ENCODE measurements at regions not wholly inside any gene's neighbourhood (a gene's known extent, or its start where the extent isn't known, plus 50 kb on each side); places are given as distances from the start of the nearest gene placed in this dataset.

DNA sequence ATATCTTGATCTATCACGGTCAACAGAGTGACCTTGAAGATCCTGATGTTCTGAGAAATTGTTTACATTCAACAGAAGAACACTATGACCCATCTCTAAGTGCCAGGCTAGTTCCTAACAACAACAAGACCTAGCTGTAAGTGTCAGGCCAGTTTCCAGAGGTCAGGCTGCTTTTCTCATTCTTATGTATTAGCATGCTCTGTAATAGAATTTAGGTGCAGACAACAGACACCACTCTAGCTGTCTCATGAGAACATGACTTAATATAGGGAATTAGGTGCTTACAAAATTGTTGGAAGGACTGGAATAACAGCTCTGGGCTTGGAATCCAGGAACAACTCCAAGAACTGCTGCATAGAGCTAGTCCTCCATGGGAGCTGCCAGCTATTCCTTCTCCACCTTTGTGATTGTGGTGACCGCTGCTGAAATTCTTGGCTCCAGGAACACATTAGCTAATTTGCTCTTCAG, 138.7 kb downstream of the SNX18 start (continued):
- TF ChIP-seq, protein P1, sequence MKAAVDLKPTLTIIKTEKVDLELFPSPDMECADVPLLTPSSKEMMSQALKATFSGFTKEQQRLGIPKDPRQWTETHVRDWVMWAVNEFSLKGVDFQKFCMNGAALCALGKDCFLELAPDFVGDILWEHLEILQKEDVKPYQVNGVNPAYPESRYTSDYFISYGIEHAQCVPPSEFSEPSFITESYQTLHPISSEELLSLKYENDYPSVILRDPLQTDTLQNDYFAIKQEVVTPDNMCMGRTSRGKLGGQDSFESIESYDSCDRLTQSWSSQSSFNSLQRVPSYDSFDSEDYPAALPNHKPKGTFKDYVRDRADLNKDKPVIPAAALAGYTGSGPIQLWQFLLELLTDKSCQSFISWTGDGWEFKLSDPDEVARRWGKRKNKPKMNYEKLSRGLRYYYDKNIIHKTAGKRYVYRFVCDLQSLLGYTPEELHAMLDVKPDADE (IDR thresholded peaks at IDR 0.05) = no peak
- TF ChIP-seq CREB1 (CRISPR knock-in tag; IDR thresholded peaks at IDR 0.05; ENCODE audit: low read depth) (no peak), STAT1 (IDR thresholded peaks at IDR 0.05; ENCODE audit: unreplicated experiment) (no peak)

DNA sequence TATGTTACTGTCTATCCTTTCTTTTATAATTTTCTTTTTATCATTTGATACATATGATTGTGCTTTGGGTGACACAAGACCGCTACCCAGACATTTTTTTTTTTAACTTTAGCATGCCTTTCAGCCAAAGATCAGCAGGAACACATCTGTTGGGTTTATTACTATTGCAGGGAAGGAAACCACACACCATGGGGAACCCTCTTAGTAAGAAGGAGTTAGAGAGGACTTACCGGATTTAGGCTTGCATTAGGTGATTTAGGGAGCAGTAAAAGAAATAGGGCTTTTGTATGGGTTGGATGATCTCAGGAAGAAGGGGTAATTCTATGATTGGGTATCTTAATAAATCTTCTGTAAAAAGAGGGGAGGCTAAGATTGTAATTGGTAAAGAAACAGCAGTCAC, 138.2 kb downstream of the SNX18 start:
- TF ChIP-seq JUNB (IDR thresholded peaks at IDR 0.05; ENCODE audit: unreplicated experiment) (no peak), ZNF331 (CRISPR knock-in tag; IDR thresholded peaks at IDR 0.05; ENCODE audit: low read depth) (no peak)
- DNase-seq (ENCODE audit: low spot score) = no peak

DNA sequence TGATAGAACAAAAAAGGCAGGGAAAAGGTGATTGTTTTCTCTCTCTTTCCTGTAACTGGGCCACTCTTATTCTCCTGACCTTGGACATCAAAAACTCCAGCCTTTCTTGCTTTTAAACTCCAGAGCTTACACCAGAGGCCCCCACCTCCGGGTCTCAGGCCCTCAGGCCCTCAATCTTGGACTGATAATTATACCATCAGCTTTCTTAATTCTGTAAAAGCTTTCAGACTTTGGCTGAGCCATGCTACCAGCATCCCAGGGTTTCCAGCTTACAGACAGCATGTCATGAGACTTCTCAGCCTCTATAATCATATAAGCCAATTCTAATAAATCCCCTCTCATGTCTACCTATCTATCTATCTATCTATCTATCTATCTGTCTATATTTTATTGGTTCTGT, 137.7 kb downstream of the SNX18 start:
- no peak for DNase-seq (ENCODE audit: low spot score)
- H3K27me3 ChIP-seq (ENCODE audit: insufficient read depth) = no peaks in the 10 kb centered on the region
- H2AFZ ChIP-seq = no peak overlapping the region
- no peak overlapping the region for H3K4me3 Mint-ChIP-seq
- H3K27me3 Mint-ChIP-seq (ENCODE audit: insufficient read depth, low read depth, poor library complexity) = no peaks in the 10 kb centered on the region
- no peak overlapping the region for H3K27ac Mint-ChIP-seq
- no peaks in the 10 kb centered on the region for H3K36me3 Mint-ChIP-seq (ENCODE audit: low read depth)
- no peak for ATAC-seq
- no peak for TF ChIP-seq NANOG (IDR thresholded peaks at IDR 0.05; ENCODE audit: borderline replicate concordance)
- H3K4me1 ChIP-seq (ENCODE audit: insufficient read depth) = no peaks in the 10 kb centered on the region
- H4K20me1 ChIP-seq (replicated peaks; ENCODE audit: insufficient read depth) = no peaks in the 10 kb centered on the region; the same call in 1 of the 2 replicates
- H3K4me2 ChIP-seq = no peak overlapping the region
- no peaks in the 10 kb centered on the region for H3K4me1 Mint-ChIP-seq
- no peaks in the 10 kb centered on the region for H3K9me3 Mint-ChIP-seq
- H3K9me2 ChIP-seq (ENCODE audit: insufficient read depth) = 0 out of 2 replicates have a peak, but pooled peaks cover 3% of the 10 kb centered on the region
- H3K79me2 ChIP-seq (replicated peaks; ENCODE audit: insufficient read depth) = no peaks in the 10 kb centered on the region
- no peaks in the 10 kb centered on the region for H3K36me3 ChIP-seq (ENCODE audit: insufficient read depth)
- H3K27ac ChIP-seq (ENCODE audit: low read depth) = no peak overlapping the region
- H3K4me3 ChIP-seq = no peak overlapping the region
- H3F3A ChIP-seq (replicated peaks; ENCODE audit: low read depth) = no peaks in the 10 kb centered on the region

More for the DNA sequence above, 138.2 kb downstream of the SNX18 start:
- ATAC-seq = no peak
- Mint-ChIP-seq H3K27ac (no peak overlapping the region), H3K4me1 (no peaks in the 10 kb centered on the region), H3K27me3 (ENCODE audit: insufficient read depth, low read depth, poor library complexity) (no peaks in the 10 kb centered on the region), H3K4me3 (no peak overlapping the region), H3K9me3 (no peaks in the 10 kb centered on the region), H3K36me3 (ENCODE audit: low read depth) (no peaks in the 10 kb centered on the region)
- H2AFZ ChIP-seq = no peak overlapping the region
- no peaks in the 10 kb centered on the region for H3K36me3 ChIP-seq (ENCODE audit: insufficient read depth)
- no peak overlapping the region for H3K4me2 ChIP-seq
- no peaks in the 10 kb centered on the region for H3K79me2 ChIP-seq (replicated peaks; ENCODE audit: insufficient read depth)
- no peaks in the 10 kb centered on the region for H3F3A ChIP-seq (replicated peaks; ENCODE audit: low read depth)
- H3K27ac ChIP-seq (ENCODE audit: low read depth) = no peak overlapping the region
- H3K9me2 ChIP-seq (ENCODE audit: insufficient read depth) = 0 out of 2 replicates have a peak, but pooled peaks cover 3% of the 10 kb centered on the region
- no peaks in the 10 kb centered on the region for H3K27me3 ChIP-seq (ENCODE audit: insufficient read depth)
- H3K4me3 ChIP-seq = no peak overlapping the region
- H4K20me1 ChIP-seq (replicated peaks; ENCODE audit: insufficient read depth) = no peaks in the 10 kb centered on the region; the same call in 1 of the 2 replicates
- no peaks in the 10 kb centered on the region for H3K4me1 ChIP-seq (ENCODE audit: insufficient read depth)

- H3K4me2 ChIP-seq = no peak overlapping the region
- no peak overlapping the region for H3K27ac ChIP-seq (ENCODE audit: low read depth)
- no peaks in the 10 kb centered on the region for H3K4me1 ChIP-seq (ENCODE audit: insufficient read depth)
- no peak for DNase-seq (ENCODE audit: low spot score)
- H3K9me2 ChIP-seq (ENCODE audit: insufficient read depth) = no peaks in the 10 kb centered on the region
- H3K79me2 ChIP-seq (replicated peaks; ENCODE audit: insufficient read depth) = no peaks in the 10 kb centered on the region
- H2AFZ ChIP-seq = no peak overlapping the region
- Mint-ChIP-seq H3K27me3 (ENCODE audit: insufficient read depth, low read depth, poor library complexity) (no peaks in the 10 kb centered on the region), H3K4me1 (no peaks in the 10 kb centered on the region), H3K4me3 (no peak overlapping the region), H3K36me3 (ENCODE audit: low read depth) (no peaks in the 10 kb centered on the region), H3K27ac (no peak overlapping the region), H3K9me3 (peaks cover 3% of the 10 kb centered on the region; the same call in 1 of the 3 replicates)
- H3K36me3 ChIP-seq (ENCODE audit: insufficient read depth) = no peaks in the 10 kb centered on the region
- ATAC-seq = no peak
- H3F3A ChIP-seq (replicated peaks; ENCODE audit: low read depth) = no peaks in the 10 kb centered on the region
- H4K20me1 ChIP-seq (replicated peaks; ENCODE audit: insufficient read depth) = no peaks in the 10 kb centered on the region; the same call in 1 of the 2 replicates
- no peak overlapping the region for H3K4me3 ChIP-seq
- no peaks in the 10 kb centered on the region for H3K27me3 ChIP-seq (ENCODE audit: insufficient read depth)
- TF ChIP-seq ZNF331 (CRISPR knock-in tag; IDR thresholded peaks at IDR 0.05; ENCODE audit: low read depth) (no peak), EZH2phosphoT487 (IDR thresholded peaks at IDR 0.05; ENCODE audit: unreplicated experiment) (no peak), NANOG (IDR thresholded peaks at IDR 0.05; ENCODE audit: borderline replicate concordance) (no peak), CREB1 (CRISPR knock-in tag; IDR thresholded peaks at IDR 0.05; ENCODE audit: low read depth) (no peak), ZNF114 (CRISPR knock-in tag; IDR thresholded peaks at IDR 0.05) (no peak), REST (IDR thresholded peaks at IDR 0.05; ENCODE audit: unreplicated experiment) (no peak)
- TF ChIP-seq, protein P2, sequence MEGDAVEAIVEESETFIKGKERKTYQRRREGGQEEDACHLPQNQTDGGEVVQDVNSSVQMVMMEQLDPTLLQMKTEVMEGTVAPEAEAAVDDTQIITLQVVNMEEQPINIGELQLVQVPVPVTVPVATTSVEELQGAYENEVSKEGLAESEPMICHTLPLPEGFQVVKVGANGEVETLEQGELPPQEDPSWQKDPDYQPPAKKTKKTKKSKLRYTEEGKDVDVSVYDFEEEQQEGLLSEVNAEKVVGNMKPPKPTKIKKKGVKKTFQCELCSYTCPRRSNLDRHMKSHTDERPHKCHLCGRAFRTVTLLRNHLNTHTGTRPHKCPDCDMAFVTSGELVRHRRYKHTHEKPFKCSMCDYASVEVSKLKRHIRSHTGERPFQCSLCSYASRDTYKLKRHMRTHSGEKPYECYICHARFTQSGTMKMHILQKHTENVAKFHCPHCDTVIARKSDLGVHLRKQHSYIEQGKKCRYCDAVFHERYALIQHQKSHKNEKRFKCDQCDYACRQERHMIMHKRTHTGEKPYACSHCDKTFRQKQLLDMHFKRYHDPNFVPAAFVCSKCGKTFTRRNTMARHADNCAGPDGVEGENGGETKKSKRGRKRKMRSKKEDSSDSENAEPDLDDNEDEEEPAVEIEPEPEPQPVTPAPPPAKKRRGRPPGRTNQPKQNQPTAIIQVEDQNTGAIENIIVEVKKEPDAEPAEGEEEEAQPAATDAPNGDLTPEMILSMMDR (conservative IDR thresholded peaks at IDR 0.05; ENCODE audit: low read depth in 2 of 2) = no peak
Measured at GRCh38 chr5:54653956-54654614, 136.5 kb downstream of the SNX18 start.

Data from GM23338 (cell line).